OCI-M1 (cell line): ENCODE measurements at regions not wholly inside any gene's neighbourhood (a gene's known extent, or its start where the extent isn't known, plus 50 kb on each side); places are given as distances from the start of the nearest gene placed in this dataset.

Experiments used
- DNase-seq: peaks from one replicate; lab custom pipeline; 2025; lab: John Stamatoyannopoulos, UW

DNA sequence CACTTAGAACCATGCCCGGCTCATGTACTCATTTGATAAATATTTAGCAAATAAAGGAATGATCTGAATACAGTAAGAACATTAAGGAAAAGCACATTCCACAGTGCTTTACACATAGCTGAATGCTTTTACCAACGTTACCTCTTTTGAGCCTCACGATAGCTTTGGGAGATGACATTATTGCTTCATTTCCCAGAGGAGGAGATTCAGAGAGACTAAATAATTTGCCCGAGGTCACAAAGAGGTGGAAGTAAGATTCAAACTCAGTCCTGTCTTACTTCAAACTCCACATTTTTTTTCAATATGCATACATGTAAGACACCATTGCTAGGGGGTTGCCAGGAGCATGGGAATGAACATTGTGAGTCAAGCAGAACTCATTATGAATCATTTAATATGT, 538.5 kb downstream of the BCOR start:
- DNase-seq: no peak

DNA sequence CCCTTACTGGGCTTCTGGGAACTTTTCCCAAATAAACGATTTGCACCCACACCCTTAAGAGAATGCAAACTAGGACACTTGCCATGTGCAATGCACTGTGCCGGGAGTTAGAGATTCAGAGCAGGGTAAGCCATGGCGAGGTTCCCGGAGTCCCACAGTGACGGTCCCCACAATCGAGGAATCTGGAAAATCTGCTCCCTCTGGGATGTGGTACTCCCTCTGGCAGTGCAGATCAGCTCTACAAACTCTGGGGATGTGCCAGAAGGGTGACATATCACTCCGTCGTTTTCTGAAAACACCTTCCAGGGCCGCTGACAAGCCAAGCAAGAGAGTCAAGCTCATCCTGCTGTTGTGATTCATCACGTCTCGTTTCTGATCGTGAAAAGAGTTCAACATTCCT, 537.5 kb downstream of the BCOR start:
- no peak for DNase-seq

DNA sequence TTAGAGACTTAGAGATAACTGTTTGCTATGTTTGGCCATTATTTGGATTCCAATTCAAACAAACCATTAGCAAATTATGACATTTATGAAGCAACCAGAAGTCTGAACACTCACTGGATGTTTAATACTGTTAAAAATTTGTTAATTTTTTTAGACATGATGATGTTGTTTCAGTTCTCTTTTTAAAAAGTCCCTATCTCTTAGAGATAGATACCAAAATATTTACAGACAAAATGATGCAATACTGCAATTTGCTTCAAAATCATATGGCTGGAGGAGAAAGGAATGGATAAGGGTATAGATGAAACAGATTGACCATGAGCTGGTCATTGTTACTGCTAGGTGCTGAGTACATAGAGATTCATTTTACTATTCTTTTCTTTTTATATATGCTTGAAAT, 534.6 kb downstream of the BCOR start:
- DNase-seq: no peak

DNA sequence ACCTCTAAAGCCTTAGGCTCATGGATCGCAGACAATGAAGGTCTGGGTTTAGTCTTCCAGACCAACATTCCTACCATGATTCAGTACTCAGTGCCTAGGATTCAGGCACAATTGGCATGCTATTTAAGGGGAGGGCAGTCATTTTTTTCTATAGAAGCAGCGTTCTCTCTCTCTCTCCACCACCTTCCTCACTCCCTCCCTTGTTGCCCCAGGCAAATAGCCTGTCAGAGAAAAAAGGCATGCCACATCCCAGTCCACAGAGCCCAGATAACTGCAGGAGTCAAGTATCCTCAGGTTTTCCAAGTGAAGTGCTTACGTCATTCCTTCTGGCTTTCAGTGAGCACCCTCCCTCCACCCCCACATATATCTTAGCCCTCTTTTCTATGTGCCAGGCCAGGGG, 533.0 kb downstream of the BCOR start:
- no peak for DNase-seq

DNA sequence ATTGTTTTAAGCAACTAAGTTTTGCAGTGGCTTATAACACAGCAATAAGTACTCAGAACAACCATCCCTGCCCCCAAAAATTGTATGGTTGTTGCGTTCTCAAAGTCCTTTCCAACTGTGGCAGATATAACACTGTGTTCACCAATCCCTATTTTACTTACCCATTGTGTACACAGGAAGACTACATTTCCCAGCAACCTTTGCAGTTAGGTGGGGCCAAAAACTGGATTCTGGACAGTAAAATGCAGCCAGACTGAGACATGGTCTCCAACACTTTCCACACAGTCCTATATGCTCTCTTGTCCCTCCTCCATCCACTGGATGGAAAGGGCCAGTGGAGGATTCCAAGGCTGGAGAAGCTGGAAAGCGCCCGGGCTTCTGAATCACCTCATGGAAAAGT, 523.6 kb downstream of the BCOR start:
- no peak for DNase-seq

DNA sequence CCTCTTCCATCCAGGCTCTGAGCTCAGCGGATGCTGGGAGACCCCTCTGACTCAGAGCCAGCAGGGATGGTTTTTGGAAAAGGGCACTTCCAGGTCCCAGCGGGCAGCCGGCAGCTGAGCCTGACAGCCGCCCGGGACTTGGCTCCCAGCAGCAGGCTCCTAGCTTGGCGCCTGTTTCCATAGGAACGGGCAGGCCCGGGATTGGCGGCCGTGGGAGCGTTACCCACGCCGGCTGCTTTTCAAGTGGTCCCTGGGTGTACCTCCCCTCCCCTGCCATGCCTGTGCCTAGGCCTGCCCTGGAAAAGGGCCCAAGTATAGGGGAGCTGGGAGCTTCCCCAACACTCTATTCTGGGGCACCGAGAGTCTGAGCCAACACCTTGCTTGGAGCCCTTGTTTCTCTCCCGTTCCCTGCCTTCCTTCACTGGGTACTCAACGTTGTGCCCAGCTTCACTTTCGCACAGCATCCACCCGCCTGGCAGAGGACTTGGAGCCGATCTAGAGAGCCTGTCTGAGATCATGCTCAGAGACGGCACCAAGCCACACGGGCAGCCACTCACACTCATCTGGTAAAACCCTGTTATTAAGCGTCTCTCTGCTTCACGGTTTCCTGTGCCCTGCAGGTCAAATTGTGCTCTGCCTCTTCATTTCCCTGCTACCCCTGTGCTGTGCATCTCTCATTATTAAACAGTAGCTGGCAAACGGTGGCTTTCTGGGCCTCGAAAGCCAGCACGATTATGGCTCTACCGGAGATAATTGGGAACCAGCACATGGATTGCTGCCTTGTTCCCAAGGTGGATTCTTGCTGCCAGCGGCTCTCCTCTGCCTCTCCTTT, 521.5 kb downstream of the BCOR start:
- DNase-seq: no peak

DNA sequence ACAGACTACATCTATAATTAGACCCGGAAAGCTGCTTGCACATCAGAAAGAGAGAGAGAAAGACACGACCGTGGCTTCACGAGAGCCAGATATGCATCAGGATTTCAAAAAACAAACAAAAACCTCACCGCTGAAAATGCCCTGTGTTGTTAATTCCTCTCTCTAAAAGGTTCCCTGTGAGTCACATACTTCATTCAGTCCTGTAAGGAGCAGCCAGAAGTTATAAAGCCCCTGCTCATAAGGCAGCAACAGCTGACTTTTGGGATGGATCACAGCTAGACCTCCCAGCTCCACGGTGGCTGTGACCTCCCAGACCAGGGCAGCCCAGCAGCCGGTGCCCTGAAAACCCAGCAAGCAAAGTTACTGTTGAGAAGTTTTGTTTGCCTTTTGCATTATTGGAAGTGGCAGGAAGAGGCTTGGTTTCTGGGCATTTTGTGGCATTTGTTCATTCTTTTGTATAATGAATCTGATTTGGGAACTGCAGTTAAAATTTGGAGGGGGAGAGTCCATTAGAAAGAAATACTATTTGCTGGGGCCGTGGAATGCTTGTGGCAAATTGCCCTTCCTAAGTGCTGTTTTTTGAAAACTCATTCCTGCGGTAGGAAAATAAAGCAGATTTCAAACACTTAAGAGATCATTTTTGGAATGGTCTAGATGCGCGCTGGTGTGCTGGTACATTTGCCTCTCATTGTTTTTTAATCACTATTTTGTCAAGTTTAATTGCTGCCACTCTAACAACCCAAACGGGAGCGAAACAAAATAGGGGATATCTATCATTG, 520.4 kb downstream of the BCOR start:
- no peak for DNase-seq

DNA sequence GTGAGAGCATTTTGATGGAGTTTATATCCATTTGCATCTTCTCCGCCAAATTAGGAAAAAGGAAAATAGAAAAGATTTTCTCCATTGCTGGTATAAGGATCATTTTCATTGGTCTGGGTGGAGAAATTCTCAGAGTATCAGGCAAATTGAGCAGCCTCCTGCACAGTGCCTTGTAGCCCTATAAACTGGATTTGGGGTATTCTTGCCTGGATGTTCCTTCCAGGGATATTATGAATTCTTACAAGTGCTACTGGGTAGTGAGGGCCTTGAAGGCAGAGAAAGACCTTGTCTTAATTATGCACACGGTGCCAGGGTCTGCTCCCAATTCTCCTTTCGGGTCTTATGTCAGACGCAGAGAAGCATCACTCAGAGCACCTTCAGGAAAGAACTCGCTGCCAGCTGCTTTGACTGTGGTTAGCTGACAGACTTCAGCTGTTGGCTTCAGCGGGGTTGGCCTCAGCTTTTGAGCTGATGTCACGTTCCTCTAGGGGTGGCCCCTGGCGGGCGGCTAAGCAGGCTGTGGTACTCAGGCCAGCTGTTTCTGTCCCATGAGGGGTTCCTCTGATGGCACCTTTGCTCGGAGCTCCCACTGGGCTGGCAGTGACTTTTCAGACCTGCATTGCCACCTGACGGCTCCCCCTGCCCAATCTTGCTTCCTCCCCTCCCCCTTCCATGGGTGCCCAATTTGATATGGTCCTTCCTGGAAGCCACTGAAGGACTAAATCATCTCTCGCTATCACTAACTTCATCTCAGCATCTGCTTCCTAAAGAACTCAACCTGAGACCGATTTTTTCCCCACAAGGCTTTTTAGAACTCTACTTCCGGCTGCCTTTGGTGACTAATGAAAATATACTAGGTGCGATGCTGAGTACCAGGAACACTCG, 519.5 kb downstream of the BCOR start:
- DNase-seq: no peak

DNA sequence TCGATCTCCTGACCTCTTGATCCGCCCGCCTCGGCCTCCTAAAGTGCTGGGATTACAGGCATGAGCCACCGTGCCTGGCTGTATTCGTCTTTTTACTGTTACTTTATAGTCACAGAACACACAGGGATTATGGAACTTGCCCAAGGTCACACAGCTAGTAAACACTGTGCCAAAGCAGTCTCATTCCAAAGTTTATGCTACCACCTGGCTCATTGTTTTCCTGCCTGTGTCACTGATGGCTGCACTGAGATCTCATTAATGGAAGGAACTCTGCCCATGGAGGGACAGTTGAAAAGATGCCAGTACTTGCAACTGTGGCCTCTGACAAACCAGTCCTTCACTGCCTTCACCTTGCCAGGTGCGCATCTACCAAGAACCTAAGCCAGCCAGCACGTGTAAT, 517.7 kb downstream of the BCOR start:
- no peak for DNase-seq

DNA sequence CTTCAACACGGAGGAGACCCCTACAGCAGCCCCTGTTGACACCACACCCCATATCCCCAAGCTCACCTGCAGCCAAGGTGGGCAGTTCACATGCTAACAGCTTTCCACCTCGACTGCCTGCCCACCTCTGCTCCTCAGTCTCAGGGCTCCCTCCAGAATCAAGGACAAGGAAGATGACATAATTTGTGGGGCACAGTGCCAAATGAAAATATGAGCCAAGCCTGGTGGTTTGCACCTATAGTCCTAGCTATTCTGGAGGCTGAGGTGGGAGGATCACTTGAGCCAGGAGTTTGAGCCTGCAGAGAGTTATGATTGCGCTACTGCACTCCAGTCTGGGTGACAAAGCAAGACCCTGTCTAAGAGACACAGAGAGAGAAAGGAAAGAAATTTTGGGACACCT, 516.3 kb downstream of the BCOR start:
- DNase-seq: no peak

DNA sequence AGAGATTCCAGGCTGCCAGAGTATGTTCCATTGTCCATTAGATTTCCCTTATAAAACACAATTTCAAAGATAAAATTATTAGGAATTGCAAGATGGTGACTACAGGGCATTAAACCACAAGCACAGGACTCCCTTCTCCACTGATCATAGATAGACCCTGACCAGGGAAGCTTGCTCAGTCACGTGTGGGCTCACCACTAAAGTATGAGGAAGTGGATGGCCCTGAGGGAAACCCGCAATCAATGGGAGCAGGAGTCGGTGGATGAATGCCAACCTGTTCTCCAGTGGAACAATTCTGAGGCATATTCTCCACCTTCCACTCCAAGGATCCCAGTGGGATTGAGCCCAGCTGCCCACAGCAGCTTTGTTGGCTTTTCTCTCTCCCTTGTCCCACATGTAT, 515.7 kb downstream of the BCOR start:
- DNase-seq: peak; percentile 40

DNA sequence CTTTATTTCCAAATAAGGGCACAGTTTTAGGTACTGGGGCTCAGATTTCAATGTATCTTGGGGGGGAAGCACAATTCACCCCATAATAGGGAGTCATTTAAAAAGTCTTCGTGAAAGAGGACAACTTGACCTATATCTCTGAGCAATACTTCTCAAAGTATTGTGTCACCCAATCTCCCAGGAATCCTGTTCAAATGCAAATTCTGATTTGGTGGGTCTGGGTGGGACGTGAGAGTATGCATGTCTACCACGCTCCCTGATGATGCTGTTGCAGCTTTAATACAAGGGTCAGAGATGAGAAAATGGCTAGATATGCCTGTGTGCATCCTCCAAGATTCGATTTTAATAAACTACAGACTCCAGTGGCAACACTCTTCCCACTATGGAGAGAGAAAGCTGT, 514.8 kb downstream of the BCOR start:
- DNase-seq: no peak

DNA sequence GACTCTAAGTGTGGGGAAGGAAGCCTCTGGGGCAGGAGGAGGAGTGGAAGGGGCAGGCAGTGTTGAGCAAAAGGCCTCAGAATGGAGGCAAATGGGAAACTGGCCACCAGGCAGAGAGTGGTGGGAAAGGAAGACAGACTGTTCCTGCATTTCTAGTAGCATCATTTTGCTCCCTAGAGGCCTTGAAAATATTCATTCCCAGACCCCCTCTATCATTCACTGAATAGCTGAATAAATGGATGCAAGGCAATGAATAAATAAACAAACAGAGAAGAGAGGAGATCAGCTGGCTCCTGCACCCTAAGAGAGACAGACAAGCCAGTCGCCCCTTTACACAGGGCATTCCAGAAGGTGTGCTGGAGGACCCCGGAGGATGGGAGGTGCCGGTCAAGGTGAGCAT, 511.9 kb downstream of the BCOR start:
- no peak for DNase-seq

DNA sequence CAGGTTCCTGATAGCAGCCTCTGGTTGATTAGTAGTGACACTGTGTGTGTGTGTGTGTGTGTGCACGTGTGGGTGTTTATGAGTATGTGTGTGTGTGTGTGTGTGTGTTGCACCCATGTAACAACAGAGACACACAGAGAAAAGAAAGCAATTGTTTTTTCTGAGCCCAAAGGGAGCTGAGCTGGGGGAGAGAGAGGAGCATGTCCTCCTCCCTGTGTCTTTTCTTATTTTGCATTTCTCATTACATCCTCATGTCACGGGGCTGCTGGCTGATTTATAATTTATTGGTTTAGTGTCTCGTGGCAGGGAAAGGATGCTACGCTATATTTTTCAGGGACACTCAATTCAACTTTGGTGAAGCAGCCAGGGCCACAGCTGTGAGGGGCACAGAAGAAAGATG, 511.4 kb downstream of the BCOR start:
- DNase-seq: no peak

DNA sequence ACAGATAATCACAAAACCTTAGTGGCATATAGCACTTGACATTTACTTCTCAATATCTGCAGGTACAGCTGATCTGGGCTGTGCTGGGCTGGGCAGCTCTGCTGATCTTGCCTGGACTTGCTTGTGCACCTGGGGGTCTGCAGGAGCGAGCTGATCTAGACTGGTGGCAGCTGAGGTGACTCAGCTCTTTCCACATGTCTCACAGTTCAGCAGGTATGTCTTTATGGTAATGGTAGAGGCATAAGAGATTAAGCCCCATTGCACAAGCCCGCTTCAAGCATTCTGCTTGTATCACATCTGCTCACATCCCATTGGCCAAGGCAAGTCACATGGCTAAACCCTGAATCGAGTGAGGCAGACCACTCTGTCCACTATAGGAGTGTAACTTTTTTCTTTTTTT, 506.7 kb downstream of the BCOR start:
- no peak for DNase-seq

DNA sequence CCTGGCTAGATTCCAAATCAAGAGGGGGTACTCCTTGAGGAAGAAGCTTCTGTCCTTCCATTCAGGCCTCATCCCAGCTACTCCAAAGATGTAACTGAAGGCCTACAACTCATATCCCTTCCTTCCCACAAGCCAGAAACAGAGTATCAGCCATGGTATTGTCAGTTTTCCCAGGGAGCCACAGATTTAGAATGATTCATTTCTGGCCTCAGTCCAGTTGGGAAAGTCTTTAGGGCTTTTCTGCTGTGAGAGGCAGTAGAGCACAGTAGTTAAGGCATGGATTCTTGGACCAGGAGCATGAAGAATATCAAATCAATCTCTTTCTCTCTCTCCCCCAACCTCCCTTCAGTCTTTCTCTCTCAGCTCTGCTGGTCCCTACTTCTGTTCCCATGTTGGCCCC, 505.0 kb downstream of the BCOR start:
- DNase-seq: no peak

DNA sequence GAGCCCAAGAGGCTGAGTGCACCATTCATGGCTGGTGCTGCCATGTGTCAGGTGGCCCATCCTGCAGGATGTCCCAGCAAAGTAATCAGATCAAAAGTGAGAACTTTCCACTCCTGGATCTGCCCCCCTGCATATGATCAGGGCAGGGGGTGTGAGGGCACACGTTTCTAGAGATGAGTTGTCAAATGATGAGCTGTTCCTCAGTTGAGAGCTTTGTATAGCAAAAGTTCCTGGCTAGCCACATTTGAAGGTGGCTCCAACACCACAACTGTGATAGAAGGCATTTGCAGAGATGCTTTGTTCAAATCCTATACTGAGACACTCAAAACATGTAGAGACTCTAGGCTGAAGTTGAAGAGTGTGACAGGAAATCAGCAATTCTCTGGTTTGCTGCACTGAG, 501.8 kb downstream of the BCOR start:
- no peak for DNase-seq

DNA sequence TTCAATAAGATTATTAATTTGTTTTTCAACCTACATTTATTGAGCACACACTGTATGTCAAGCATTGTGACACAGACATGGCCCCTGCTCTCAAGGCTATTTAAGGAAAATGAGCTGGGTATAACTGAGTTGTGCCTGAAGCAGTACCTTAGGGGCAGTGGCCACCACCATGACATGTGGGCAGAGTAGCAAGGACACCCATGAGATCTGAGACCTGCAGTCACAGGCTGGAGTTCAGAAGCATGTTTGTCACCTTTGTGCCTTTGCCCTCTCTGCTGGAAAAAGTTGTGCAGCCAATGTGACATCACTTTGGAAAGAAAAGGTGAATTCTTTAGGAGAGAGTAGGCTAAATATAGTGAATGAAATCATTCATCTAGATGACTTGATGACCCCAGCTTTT, 501.3 kb downstream of the BCOR start:
- no peak for DNase-seq

DNA sequence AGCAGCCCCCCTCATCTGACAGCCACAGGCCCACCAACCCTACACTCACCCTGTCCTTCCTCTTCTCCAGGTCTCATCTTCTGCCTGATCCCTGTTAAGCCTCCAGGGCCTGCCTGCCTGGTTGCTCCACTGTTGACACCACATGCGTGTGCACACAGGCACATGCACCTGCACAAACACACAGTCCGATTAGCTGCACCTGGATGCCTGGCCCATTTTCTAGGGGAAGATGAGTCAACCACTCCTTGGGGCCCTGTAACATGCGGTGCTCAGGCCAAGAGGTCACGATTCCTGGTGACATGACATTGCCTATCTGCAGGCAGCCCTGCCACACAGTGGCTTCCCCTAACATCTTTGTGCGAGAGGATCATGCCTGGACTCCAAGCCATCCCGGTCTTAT, 498.4 kb downstream of the BCOR start:
- no peak for DNase-seq

DNA sequence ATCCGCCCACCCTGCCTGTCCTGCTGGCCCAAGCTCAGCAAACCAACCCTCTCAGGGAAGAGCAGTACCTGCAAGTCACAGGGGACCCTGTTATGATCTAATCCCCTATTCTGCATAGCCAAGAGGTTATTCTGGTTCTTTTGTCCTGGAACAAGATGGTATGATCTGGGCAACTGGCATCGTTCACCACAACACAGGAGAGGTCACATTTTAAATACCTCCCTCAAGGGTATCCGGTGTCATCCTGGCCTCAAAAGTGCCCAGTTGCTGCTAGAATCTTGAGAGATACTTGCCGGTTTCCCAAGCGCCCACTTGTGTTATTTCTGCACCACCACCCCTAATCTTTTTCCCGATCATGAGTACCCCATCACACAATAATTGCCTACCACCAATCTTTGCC, 497.5 kb downstream of the BCOR start:
- DNase-seq: no peak

DNA sequence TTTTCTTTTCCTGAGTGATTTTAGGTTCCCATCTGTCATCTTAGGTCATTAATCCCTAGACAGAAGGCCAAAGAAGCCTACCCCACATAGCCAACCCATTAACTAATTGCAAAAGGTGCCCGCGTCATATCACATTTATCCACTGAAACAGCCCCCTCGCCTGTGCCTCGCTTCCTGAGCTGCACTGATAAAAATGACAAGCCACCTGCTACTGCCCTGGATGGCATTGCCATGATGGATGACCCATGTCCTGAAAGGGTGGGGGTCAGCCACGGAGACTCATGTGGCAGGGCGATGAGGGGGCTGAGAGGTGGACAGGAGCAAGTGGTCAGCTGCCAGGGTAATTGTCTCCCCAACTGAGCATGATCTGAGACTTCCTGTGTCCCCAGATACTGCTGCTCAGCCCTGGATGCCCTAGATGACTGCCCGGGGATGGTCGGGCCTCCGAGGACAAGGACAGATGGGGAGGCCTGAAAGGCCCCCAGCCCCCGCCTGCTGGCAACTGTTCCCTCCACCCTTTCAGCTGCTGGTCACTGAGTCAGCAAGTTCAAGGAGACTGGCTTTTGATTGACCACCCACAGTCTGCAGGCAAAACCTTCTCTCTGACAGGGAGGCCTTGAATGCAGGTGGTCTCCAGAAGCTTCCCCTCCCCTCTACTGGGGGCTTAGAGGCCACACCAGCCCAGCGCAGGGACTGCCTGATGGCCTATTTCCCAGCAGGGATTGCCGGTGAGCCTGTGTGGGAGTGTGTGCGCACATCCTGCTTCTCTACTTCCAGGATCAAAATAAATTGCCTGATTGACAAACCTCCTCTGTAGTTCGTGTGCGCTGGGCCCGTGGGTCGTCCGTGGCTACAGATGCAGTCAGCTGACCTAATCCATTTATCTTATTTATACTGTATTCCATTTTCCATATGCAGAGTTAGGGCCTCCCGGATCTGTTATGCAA, 496.3 kb downstream of the BCOR start:
- DNase-seq: no peak

DNA sequence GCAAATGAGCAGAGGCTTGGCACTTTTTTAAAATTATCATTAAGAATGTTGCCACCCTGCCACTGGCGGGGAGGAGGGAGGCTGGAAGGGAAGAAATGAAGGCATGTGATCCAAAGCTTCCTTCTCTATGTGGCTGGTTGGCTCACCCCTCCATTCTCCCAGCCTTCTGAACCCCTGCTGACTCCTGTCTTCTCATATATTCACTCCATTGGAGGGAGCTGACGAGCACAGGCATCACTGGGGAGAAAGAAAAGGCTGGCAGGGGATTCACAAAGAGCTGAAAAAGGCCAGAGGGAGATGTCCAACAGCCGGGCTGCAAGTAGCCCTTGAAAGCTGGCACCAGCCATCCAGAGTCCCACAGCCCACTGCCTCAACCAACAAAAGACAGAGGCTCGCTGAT, 495.6 kb downstream of the BCOR start:
- no peak for DNase-seq
